Stimulated activated naive CD8-positive, alpha-beta T cell treated with anti-CD3 and anti-CD28 coated beads, Interleukin-15, amount 100 ng/mL, for 72 hours (primary cell): ENCODE measurements at regions not wholly inside any gene's neighbourhood (a gene's known extent, or its start where the extent isn't known, plus 50 kb on each side); places are given as distances from the start of the nearest gene placed in this dataset.
"Not testable (repeated sequence)": the region's sequence is repeated elsewhere in the genome, so short reads cannot be mapped to it uniquely, and the experiment has no call there.

Experiments
- ATAC-seq: fragments of 150-1000 bp; cut with Tn5 transposase; 2 replicates; pipeline ENCODE4 v1.10.0; 2021; ENCODE audit warnings: mild to moderate bottlenecking, moderate library complexity
- DNase-seq, 2 donors: peaks; one replicate each; pipeline ENCODE4 v3.0.0; 2021 to 2022
- H3K27ac Mint-ChIP-seq, 2 donors: one replicate each; pipeline ENCODE4 v1.8.0; 2022; ENCODE audit warnings: mild to moderate bottlenecking in 2 of 2, mixed read lengths in 2 of 2, moderate library complexity in 2 of 2
- H3K27me3 Mint-ChIP-seq: one replicate; pipeline ENCODE4 v1.8.0; 2022; ENCODE audit warnings: mixed read lengths
- H3K4me1 Mint-ChIP-seq: one replicate; pipeline ENCODE4 v1.8.0; 2022; ENCODE audit warnings: mild to moderate bottlenecking, mixed read lengths
- H3K4me3 Mint-ChIP-seq, 2 donors: one replicate each; pipeline ENCODE4 v1.8.0; 2022; ENCODE audit warnings: mild to moderate bottlenecking in 2 of 2, mixed read lengths in 2 of 2, moderate library complexity in 1 of 2
- H3K9me3 Mint-ChIP-seq, 2 donors: one replicate each; pipeline ENCODE4 v1.8.0; 2022; ENCODE audit warnings: mixed read lengths in 2 of 2

- peaks cover 8% of the 10 kb centered on the region for H3K27me3 Mint-ChIP-seq
- no peak for ATAC-seq
- DNase-seq = no peak
- peak overlapping the region in 1 of 2 donors; percentile 7 for H3K27ac Mint-ChIP-seq
- peaks cover 22% of the 10 kb centered on the region for H3K4me1 Mint-ChIP-seq
- H3K4me3 Mint-ChIP-seq = no peak overlapping the region
- H3K9me3 Mint-ChIP-seq = no peaks in the 10 kb centered on the region
Measured at GRCh38 chr11:86157797-86158378, 86.7 kb upstream of the EED start.

GRCh38 chr11:86156397-86156955, 87.6 kb upstream of the PICALM start:
- no peak for ATAC-seq
- peaks cover 25% of the 10 kb centered on the region for H3K4me1 Mint-ChIP-seq
- no peak overlapping the region for H3K27ac Mint-ChIP-seq
- peaks cover 8% of the 10 kb centered on the region for H3K27me3 Mint-ChIP-seq
- H3K4me3 Mint-ChIP-seq = no peak overlapping the region
- DNase-seq = no peak
- no peaks in the 10 kb centered on the region for H3K9me3 Mint-ChIP-seq

DNA sequence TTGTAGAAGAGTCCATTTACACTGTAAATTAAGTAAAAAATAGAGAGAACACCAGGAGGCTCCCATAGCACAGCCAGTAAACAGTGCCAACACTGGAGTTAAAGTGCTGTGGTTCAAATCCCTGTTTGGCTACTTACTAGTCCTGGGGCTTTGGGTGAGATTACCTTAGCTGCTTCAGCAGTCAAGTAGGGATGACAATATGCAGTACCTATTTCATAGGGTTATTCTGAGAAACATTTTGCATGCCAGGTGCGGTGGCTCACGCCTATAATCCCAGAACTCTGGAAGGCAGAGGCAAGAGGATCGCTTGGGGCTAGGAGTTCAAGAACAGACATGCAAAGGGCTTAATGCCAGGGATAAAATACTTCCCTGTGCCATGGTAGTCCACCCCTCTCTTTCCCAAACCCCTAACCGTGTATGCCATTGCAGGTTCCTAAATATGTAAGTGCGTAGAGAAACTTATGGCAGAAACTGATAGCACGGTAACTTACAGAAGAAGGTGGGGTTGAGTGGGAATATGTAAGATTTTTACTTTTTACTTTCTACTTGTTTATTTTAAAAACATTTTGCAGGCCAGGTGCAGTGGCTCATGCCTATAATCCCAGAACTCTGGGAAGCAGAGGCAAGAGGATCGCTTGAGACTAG, 86.4 kb upstream of the PICALM start:
- peaks cover 8% of the 10 kb centered on the region for H3K27me3 Mint-ChIP-seq
- no peak overlapping the region for H3K4me3 Mint-ChIP-seq
- no peak overlapping the region for H3K27ac Mint-ChIP-seq
- ATAC-seq (no peak), DNase-seq (no peak)
- H3K4me1 Mint-ChIP-seq = peaks cover 32% of the 10 kb centered on the region
- no peaks in the 10 kb centered on the region for H3K9me3 Mint-ChIP-seq

DNA sequence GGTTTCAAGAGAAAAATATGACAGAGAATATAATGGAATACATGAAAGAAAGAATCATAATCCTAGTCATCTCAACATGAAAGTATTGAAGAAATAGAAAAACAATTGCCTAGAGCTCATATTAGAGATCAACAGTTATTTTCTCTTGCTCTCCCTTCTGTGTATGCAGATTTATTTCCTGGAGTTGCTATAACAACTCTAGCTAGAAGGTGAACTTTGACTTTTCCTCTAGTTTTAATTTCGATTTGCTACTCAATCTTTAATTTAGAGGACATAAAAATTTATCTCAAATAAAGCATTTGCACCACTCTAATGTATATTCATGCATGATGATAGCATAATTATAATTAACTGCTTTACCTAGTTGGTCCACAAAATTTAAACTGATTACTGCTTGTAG, 84.6 kb upstream of the PICALM start:
- Mint-ChIP-seq H3K27ac (no peak overlapping the region), H3K4me3 (no peak overlapping the region), H3K9me3 (no peaks in the 10 kb centered on the region), H3K4me1 (peaks cover 26% of the 10 kb centered on the region), H3K27me3 (peaks cover 9% of the 10 kb centered on the region)
- DNase-seq (no peak), ATAC-seq (no peak)

- Mint-ChIP-seq H3K9me3 (no peaks in the 10 kb centered on the region), H3K4me3 (no peak overlapping the region), H3K4me1 (peaks cover 24% of the 10 kb centered on the region), H3K27me3 (peaks cover 14% of the 10 kb centered on the region), H3K27ac (no peak overlapping the region)
- DNase-seq (no peak), ATAC-seq (no peak)
Measured at GRCh38 chr11:86152901-86153300, 84.0 kb upstream of the PICALM start.

- no peak for ATAC-seq
- H3K4me1 Mint-ChIP-seq = peaks cover 24% of the 10 kb centered on the region
- no peak for DNase-seq
- peak overlapping the region in 1 of 2 donors; percentile 2 for H3K4me3 Mint-ChIP-seq
- no peaks in the 10 kb centered on the region for H3K9me3 Mint-ChIP-seq
- peaks cover 15% of the 10 kb centered on the region for H3K27me3 Mint-ChIP-seq
- no peak overlapping the region for H3K27ac Mint-ChIP-seq
Measured at GRCh38 chr11:86152006-86152862, 83.3 kb upstream of the PICALM start.

DNA sequence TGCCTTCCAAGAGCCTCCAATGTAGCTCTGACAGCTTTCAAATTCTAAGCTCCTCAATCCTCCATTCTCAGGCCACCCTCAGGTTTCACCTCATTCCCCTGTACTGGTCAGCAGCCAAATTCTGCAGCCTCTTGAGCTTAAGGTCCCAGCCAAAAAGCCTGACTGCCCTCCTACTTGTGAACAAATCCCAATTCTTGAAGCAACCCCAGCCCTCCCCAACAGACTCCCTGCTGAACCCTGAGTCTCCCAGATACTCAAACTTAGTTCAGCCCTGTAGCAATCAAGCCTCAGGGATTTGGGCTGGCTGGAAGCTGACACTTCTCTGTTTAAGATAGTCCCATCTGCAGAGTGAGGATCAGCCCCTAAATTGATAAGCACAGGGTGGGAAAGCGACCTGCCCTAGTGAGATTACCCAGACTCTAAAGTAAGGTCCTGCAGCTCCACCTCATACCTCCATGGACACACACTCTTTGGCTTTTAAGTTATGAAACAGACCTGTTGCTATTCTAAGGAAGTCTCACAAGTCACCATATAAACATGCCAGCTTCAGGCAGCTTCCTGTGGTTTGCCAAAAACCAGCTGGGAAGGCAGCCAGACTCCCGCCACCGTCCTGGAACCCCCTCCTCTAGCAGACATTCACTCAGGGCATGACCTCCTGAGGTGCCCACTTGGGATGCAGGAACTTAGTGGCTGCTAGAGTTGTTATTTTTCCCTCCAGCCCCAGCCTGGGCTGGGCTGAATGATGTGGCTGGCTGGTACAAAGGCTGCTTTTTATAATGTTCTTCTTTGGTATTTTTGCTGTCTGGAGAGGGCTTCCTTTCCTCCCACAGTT, 82.5 kb upstream of the PICALM start:
- ATAC-seq (peak; percentile 37), DNase-seq (no peak)
- H3K27ac Mint-ChIP-seq = peak overlapping the region in 1 of 2 donors; percentile 59
- H3K4me1 Mint-ChIP-seq = peaks cover 21% of the 10 kb centered on the region
- peaks cover 11% of the 10 kb centered on the region for H3K27me3 Mint-ChIP-seq
- peak overlapping the region in 1 of 2 donors; percentile 2 for H3K4me3 Mint-ChIP-seq
- H3K9me3 Mint-ChIP-seq = peaks cover 0 to 5% of the 10 kb centered on the region in 2 donors

GRCh38 chr11:86150847-86151173, 81.9 kb upstream of the PICALM start:
- Mint-ChIP-seq H3K4me1 (peaks cover 18% of the 10 kb centered on the region), H3K4me3 (no peak overlapping the region), H3K9me3 (peaks cover 0 to 5% of the 10 kb centered on the region in 2 donors), H3K27ac (no peak overlapping the region), H3K27me3 (peaks cover 7% of the 10 kb centered on the region)
- DNase-seq (no peak), ATAC-seq (no peak)

GRCh38 chr11:86149792-86150191, 80.9 kb upstream of the PICALM start:
- Mint-ChIP-seq H3K9me3 (peaks cover 0 to 5% of the 10 kb centered on the region in 2 donors), H3K4me1 (peaks cover 19% of the 10 kb centered on the region), H3K27me3 (peaks cover 7% of the 10 kb centered on the region), H3K4me3 (no peak overlapping the region), H3K27ac (no peak overlapping the region)
- ATAC-seq (no peak), DNase-seq (no peak)

DNA sequence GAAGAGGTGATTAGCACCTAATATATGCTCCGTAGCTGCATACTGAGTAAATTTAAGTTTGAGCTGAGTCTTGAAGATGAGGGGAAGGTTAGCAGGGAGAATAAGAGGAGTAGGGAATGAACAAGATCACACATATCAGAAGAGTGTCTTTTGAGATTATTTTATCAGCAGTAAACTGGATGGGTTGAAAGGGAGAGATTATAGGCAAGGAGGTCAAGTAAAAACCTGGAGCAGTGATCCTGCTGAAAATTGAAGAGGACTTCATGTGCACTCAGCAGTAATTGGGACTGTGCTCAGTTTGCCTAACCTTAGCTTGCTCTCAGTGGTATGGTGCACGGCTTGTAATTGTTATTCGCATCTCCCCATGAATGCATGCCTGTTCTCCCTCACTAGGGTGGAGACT, 79.5 kb upstream of the PICALM start:
- DNase-seq = no peak
- ATAC-seq = no peak
- H3K4me3 Mint-ChIP-seq = no peak overlapping the region
- peaks cover 0 to 5% of the 10 kb centered on the region in 2 donors for H3K9me3 Mint-ChIP-seq
- no peak overlapping the region for H3K27ac Mint-ChIP-seq
- H3K27me3 Mint-ChIP-seq = peaks cover 7% of the 10 kb centered on the region
- peaks cover 30% of the 10 kb centered on the region for H3K4me1 Mint-ChIP-seq

GRCh38 chr11:86147004-86147403, 78.1 kb upstream of the PICALM start:
- peaks cover 27% of the 10 kb centered on the region for H3K4me1 Mint-ChIP-seq
- peaks cover 0 to 5% of the 10 kb centered on the region in 2 donors for H3K9me3 Mint-ChIP-seq
- ATAC-seq (no peak), DNase-seq (no peak)
- H3K27me3 Mint-ChIP-seq = peaks cover 7% of the 10 kb centered on the region
- peak overlapping the region in 1 of 2 donors; percentile 1 for H3K27ac Mint-ChIP-seq
- no peak overlapping the region for H3K4me3 Mint-ChIP-seq

DNA sequence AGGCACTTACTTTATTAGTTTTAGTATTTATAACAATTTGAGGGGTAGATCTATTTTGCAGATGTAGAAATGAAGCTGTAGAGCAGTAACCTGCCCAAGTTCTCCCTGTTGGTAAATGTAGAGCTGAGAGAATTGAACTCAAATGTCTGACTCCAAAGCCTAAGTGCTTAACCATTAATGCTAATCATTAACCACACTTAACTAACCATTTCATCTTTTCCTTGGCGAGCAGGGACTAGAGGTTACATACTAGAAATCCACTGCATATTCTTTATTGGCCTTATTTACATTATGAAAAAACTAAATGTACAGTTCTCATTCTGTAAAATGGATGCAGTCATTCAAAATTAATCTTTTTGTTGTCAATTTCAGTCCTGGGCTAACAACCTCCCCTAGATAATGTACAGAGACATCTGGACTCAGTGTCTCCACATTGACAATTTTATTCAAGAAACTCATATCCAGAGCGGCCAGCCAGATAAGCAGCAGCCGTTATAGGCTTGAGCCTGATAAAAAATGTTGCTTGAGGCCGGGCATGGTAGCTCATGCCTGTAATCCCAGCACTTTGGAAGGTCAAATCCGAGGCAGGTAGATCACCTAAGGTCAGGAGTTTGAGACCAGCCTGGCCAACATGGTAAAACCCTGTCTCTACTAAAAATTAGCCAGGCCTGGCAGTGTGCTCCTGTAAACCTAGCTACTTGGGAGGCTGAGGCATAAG, 76.7 kb upstream of the PICALM start:
- Mint-ChIP-seq H3K9me3 (peaks cover 0 to 5% of the 10 kb centered on the region in 2 donors), H3K4me1 (peaks cover 27% of the 10 kb centered on the region), H3K27ac (no peak overlapping the region)

GRCh38 chr11:86144846-86145245, 76.0 kb upstream of the PICALM start:
- H3K4me3 Mint-ChIP-seq = no peak overlapping the region
- no peak for DNase-seq
- no peak overlapping the region for H3K27ac Mint-ChIP-seq
- H3K4me1 Mint-ChIP-seq = peaks cover 32% of the 10 kb centered on the region
- ATAC-seq = no peak
- H3K27me3 Mint-ChIP-seq = peaks cover 7% of the 10 kb centered on the region
- H3K9me3 Mint-ChIP-seq = peaks cover 0 to 5% of the 10 kb centered on the region in 2 donors

More for the DNA sequence above, 76.7 kb upstream of the PICALM start:
- ATAC-seq = no peak
- peaks cover 7% of the 10 kb centered on the region for H3K27me3 Mint-ChIP-seq
- H3K4me3 Mint-ChIP-seq = no peak overlapping the region
- no peak for DNase-seq

GRCh38 chr11:86144087-86144486, 75.2 kb upstream of the PICALM start:
- not testable (repeated sequence) for H3K9me3 Mint-ChIP-seq, ATAC-seq, H3K4me3 Mint-ChIP-seq, H3K27ac Mint-ChIP-seq, DNase-seq, H3K27me3 Mint-ChIP-seq
- H3K4me1 Mint-ChIP-seq = peaks cover 36% of the 10 kb centered on the region
